HEK293T (cell line): ENCODE measurements at regions not wholly inside any gene's neighbourhood (a gene's known extent, or its start where the extent isn't known, plus 50 kb on each side); places are given as distances from the start of the nearest gene placed in this dataset.

ENCODE experiments used
- BHLHE40 ChIP-seq: fragments of 450-650 bp; IDR thresholded peaks from 2 replicates; pipeline ENCODE4 v1.6.1; 2016; ENCODE audit warnings: mild to moderate bottlenecking, moderate library complexity, borderline replicate concordance
- CTBP1 ChIP-seq: fragments of 450-650 bp; IDR thresholded peaks from 2 replicates; pipeline ENCODE4 v1.6.1; 2016; ENCODE audit warnings: borderline replicate concordance
- ELF4 ChIP-seq: fragments of 450-650 bp; IDR thresholded peaks from 2 replicates; pipeline ENCODE4 v1.6.1; 2017; ENCODE audit warnings: antibody characterized with exemption
- FOXA1 ChIP-seq: fragments of 450-650 bp; IDR thresholded peaks from 2 replicates; pipeline ENCODE4 v1.6.1; 2016; ENCODE audit warnings: mild to moderate bottlenecking
- FOXM1 ChIP-seq: fragments of 450-650 bp; IDR thresholded peaks from 2 replicates; pipeline ENCODE4 v1.6.1; 2017; ENCODE audit warnings: mild to moderate bottlenecking, borderline replicate concordance
- L3MBTL2 ChIP-seq: fragments of 450-650 bp; conservative IDR thresholded peaks from 2 replicates; pipeline ENCODE4 v1.6.1; 2016; ENCODE audit warnings: mild to moderate bottlenecking
- NFRKB ChIP-seq: fragments of 450-650 bp; IDR thresholded peaks from 2 replicates; pipeline ENCODE4 v1.6.1; 2016; ENCODE audit warnings: mild to moderate bottlenecking, moderate library complexity
- PKNOX1 ChIP-seq: fragments of 450-650 bp; IDR thresholded peaks from 2 replicates; pipeline ENCODE4 v1.6.1; 2016
- SP1 ChIP-seq: fragments of 450-650 bp; IDR thresholded peaks from 2 replicates; pipeline ENCODE4 v1.6.1; 2017
- SUZ12 ChIP-seq: fragments of 450-650 bp; IDR thresholded peaks from 2 replicates; pipeline ENCODE4 v1.6.1; 2016; ENCODE audit warnings: mild to moderate bottlenecking
- TARDBP ChIP-seq: fragments of 450-650 bp; IDR thresholded peaks from 2 replicates; pipeline ENCODE4 v1.6.1; 2016

- TF ChIP-seq TARDBP, result no peak
- no peak for TF ChIP-seq BHLHE40
- no peak for TF ChIP-seq L3MBTL2
- no peak for TF ChIP-seq SUZ12
- no peak for TF ChIP-seq FOXM1
- TF ChIP-seq FOXA1, result no peak
- TF ChIP-seq SP1, result no peak
- no peak for TF ChIP-seq ELF4
- no peak for TF ChIP-seq PKNOX1
- no peak for TF ChIP-seq CTBP1
- TF ChIP-seq NFRKB, result no peak
Observed at GRCh38 chr15:62403164-62403809, 238.2 kb upstream of the C2CD4B start.
